ENCODE measurements at regions not wholly inside any gene's neighbourhood (a gene's known extent, or its start where the extent isn't known, plus 50 kb on each side); places are given as distances from the start of the nearest gene placed in this dataset.
A peak's percentile ranks its signal among the peaks of the same experiment; 100 is the strongest.

- H3K9me3 Mint-ChIP-seq (ENCODE audit: unreplicated experiment), result peaks cover 14% of the 10 kb centered on the region
- TF ChIP-seq CTCF (IDR thresholded peaks at IDR 0.05), result no peak
- H3K27me3 Mint-ChIP-seq (ENCODE audit: unreplicated experiment), result no peaks in the 10 kb centered on the region
- DNase-seq (ENCODE audit: extremely low spot score, unreplicated experiment), result no peak
- peak overlapping the region; percentile 28 for H3K27ac Mint-ChIP-seq (ENCODE audit: unreplicated experiment)
- peaks cover 4% of the 10 kb centered on the region for H3K36me3 Mint-ChIP-seq (ENCODE audit: unreplicated experiment)
- H3K4me3 Mint-ChIP-seq (ENCODE audit: unreplicated experiment), result no peak overlapping the region
- peaks cover 52% of the 10 kb centered on the region for H3K4me1 Mint-ChIP-seq (ENCODE audit: unreplicated experiment)
Observed at GRCh38 chr6:140048202-140048790, 673.8 kb upstream of the CITED2 start.

GRCh38 chr6:140047321-140047720, 672.9 kb upstream of the CITED2 start:
- Mint-ChIP-seq H3K9me3 (ENCODE audit: unreplicated experiment) (peaks cover 14% of the 10 kb centered on the region), H3K27me3 (ENCODE audit: unreplicated experiment) (no peaks in the 10 kb centered on the region), H3K4me3 (ENCODE audit: unreplicated experiment) (no peak overlapping the region), H3K36me3 (ENCODE audit: unreplicated experiment) (peaks cover 4% of the 10 kb centered on the region), H3K4me1 (ENCODE audit: unreplicated experiment) (peaks cover 45% of the 10 kb centered on the region), H3K27ac (ENCODE audit: unreplicated experiment) (no peak overlapping the region)
- TF ChIP-seq CTCF (IDR thresholded peaks at IDR 0.05), result no peak
- DNase-seq (ENCODE audit: extremely low spot score, unreplicated experiment), result no peak

- TF ChIP-seq CTCF (IDR thresholded peaks at IDR 0.05), result no peak
- H3K27me3 Mint-ChIP-seq (ENCODE audit: unreplicated experiment), result no peaks in the 10 kb centered on the region
- no peak overlapping the region for H3K27ac Mint-ChIP-seq (ENCODE audit: unreplicated experiment)
- H3K4me3 Mint-ChIP-seq (ENCODE audit: unreplicated experiment), result no peak overlapping the region
- peaks cover 4% of the 10 kb centered on the region for H3K36me3 Mint-ChIP-seq (ENCODE audit: unreplicated experiment)
- no peak for DNase-seq (ENCODE audit: extremely low spot score, unreplicated experiment)
- H3K4me1 Mint-ChIP-seq (ENCODE audit: unreplicated experiment), result peaks cover 42% of the 10 kb centered on the region
- peaks cover 14% of the 10 kb centered on the region for H3K9me3 Mint-ChIP-seq (ENCODE audit: unreplicated experiment)
Observed at GRCh38 chr6:140046016-140046632, 671.7 kb upstream of the CITED2 start.

GRCh38 chr6:140045116-140045515, 670.7 kb upstream of the CITED2 start:
- H3K4me1 Mint-ChIP-seq (ENCODE audit: unreplicated experiment), result peaks cover 45% of the 10 kb centered on the region
- H3K27me3 Mint-ChIP-seq (ENCODE audit: unreplicated experiment), result no peaks in the 10 kb centered on the region
- no peak for DNase-seq (ENCODE audit: extremely low spot score, unreplicated experiment)
- H3K27ac Mint-ChIP-seq (ENCODE audit: unreplicated experiment), result no peak overlapping the region
- peaks cover 10% of the 10 kb centered on the region for H3K9me3 Mint-ChIP-seq (ENCODE audit: unreplicated experiment)
- H3K36me3 Mint-ChIP-seq (ENCODE audit: unreplicated experiment), result peaks cover 4% of the 10 kb centered on the region
- H3K4me3 Mint-ChIP-seq (ENCODE audit: unreplicated experiment), result no peak overlapping the region
- no peak for TF ChIP-seq CTCF (IDR thresholded peaks at IDR 0.05)

GRCh38 chr6:140044626-140045025, 670.2 kb upstream of the CITED2 start:
- Mint-ChIP-seq H3K4me3 (ENCODE audit: unreplicated experiment) (no peak overlapping the region), H3K27me3 (ENCODE audit: unreplicated experiment) (no peaks in the 10 kb centered on the region), H3K27ac (ENCODE audit: unreplicated experiment) (peak overlapping the region; percentile 54), H3K4me1 (ENCODE audit: unreplicated experiment) (peaks cover 46% of the 10 kb centered on the region), H3K36me3 (ENCODE audit: unreplicated experiment) (peaks cover 4% of the 10 kb centered on the region), H3K9me3 (ENCODE audit: unreplicated experiment) (peaks cover 10% of the 10 kb centered on the region)
- no peak for TF ChIP-seq CTCF (IDR thresholded peaks at IDR 0.05)
- DNase-seq (ENCODE audit: extremely low spot score, unreplicated experiment), result no peak

All from osteocyte (in vitro differentiated cells).